ENCODE measurements at regions not wholly inside any gene's neighbourhood (a gene's known extent, or its start where the extent isn't known, plus 50 kb on each side); places are given as distances from the start of the nearest gene placed in this dataset.

GRCh38 chr14:98093111-98093510 lies 1178.9 kb downstream of the BCL11B start:
- DNase-seq (ENCODE audit: low read depth): no peak
- TF ChIP-seq CTCF (IDR thresholded peaks at IDR 0.05; ENCODE audit: control insufficient read depth, extremely low read depth, insufficient read depth): no peak
- H3K4me3 ChIP-seq (ENCODE audit: low read depth, low read length): no peak overlapping the region

- no peak overlapping the region for H3K4me3 ChIP-seq (ENCODE audit: low read depth, low read length)
- no peak for TF ChIP-seq CTCF (IDR thresholded peaks at IDR 0.05; ENCODE audit: control insufficient read depth, extremely low read depth, insufficient read depth)
- no peak for DNase-seq (ENCODE audit: low read depth)
Observed at GRCh38 chr14:98099527-98099926, 1172.5 kb downstream of the BCL11B start.

GRCh38 chr14:98101323-98101722 lies 1170.7 kb downstream of the BCL11B start:
- no peak overlapping the region for H3K4me3 ChIP-seq (ENCODE audit: low read depth, low read length)
- DNase-seq (ENCODE audit: low read depth): no peak
- no peak for TF ChIP-seq CTCF (IDR thresholded peaks at IDR 0.05; ENCODE audit: control insufficient read depth, extremely low read depth, insufficient read depth)

- TF ChIP-seq CTCF (IDR thresholded peaks at IDR 0.05; ENCODE audit: control insufficient read depth, extremely low read depth, insufficient read depth): no peak
- no peak overlapping the region for H3K4me3 ChIP-seq (ENCODE audit: low read depth, low read length)
- DNase-seq (ENCODE audit: low read depth): no peak
Observed at GRCh38 chr14:98103705-98104104, 1168.3 kb downstream of the BCL11B start.

- no peak for DNase-seq (ENCODE audit: low read depth)
Observed at GRCh38 chr14:98109326-98109725, 1162.7 kb downstream of the BCL11B start.

GRCh38 chr14:98112194-98112780 lies 1159.7 kb downstream of the BCL11B start:
- no peak overlapping the region for H3K4me3 ChIP-seq (ENCODE audit: low read depth, low read length)
- DNase-seq (ENCODE audit: low read depth): no peak
- TF ChIP-seq CTCF (IDR thresholded peaks at IDR 0.05; ENCODE audit: control insufficient read depth, extremely low read depth, insufficient read depth): no peak

More at GRCh38 chr14:98109326-98109725, 1162.7 kb downstream of the BCL11B start:
- H3K4me3 ChIP-seq (ENCODE audit: low read depth, low read length): no peak overlapping the region
- no peak for TF ChIP-seq CTCF (IDR thresholded peaks at IDR 0.05; ENCODE audit: control insufficient read depth, extremely low read depth, insufficient read depth)

Data from LNCaP clone FGC (cell line).